ENCODE measurements at regions not wholly inside any gene's neighbourhood (a gene's known extent, or its start where the extent isn't known, plus 50 kb on each side); places are given as distances from the start of the nearest gene placed in this dataset.
A peak's percentile ranks its signal among the peaks of the same experiment; 100 is the strongest.

DNA sequence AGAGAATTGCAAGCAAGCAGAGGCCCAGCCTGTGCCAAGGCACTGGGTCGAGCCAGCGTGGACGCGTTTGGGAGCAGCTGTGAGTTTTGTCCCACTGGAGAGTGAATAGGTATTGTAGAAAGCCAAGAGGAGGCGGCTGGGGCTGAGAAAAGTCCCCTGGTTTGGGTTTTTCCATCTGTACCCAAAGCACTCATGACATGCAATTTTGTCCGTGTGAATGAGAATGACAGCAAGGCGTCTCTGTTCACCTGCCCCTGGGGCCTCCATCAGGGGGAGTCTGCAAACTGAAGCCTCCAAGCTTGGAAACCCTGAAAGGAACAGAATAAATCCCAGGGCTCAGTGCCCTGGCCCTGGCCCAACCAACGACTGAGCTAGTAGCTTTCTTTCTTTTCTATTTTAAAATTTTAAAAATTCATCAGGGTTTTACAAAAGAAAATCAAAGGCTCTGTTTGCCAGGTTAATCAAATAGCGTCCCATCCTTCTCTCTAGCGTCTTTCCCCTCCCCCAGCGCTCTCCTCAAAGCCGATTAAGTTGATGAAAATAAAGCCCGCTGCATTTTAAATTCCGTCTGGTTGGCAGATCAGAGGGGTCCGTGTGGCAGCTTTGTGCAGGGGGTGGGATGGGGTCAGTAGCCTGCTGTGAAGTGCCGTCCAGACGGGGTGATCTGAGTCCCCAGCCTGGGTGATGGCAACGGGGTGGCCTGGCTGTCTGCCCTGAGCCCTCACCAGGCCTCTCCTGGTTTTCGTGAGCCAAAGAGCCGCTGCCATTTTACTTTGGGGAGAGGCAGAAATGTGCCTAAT is 171.0 kb downstream of the KATNIP start:
- peak; percentile 43 to 61 for DNase-seq

DNA sequence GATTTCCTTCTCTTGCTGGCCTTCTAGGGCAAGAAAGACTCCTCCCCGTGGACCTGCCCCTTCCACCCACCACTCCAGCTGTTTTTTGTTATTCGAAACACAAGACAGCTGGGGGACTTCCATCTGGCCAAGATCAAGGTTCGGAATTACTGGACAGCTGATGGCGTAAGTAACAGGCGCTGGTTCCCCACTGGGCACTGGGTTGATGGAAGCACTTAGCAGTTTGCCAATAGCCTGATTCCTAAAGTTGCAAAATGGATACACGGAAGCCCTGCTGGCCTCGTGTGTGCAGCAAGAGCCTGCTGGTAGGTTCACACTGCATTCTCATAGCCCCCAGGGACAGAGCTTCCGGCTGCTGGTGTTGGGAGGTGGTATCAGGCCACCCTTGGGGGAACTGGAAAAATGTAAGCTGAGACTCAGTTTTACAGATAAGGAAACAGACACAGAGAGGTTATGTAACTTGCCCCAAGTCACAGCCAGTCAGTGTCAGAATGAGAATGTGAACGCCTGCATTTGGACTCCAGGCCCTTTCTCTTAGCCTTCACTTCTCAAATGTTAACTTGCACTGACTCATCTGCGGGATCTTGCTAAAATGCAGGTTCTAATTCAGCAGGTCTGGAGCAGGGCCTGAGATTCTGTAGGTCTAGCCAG is 171.7 kb downstream of the KATNIP start:
- DNase-seq: peak in 1 of 2 donors; percentile 61

DNA sequence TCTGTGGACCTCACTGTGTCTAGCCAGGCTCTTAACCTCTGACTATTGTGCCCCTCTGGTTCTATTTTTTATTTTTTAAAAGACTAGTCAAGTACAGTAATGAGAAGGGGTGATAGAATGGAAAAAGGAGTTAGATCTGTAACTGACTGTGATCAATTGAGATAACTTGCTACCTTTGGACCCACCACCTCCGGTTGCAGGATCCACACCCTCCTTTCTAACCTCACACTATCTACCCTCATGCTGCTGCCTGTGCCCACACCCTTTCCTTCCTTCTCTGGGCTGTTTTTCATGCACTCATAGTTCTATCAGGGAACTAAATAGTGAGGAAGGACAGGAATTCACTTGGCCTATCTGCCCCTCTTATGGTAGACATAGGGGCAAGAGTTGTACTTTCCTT is 172.3 kb downstream of the KATNIP start:
- DNase-seq: no peak

DNA sequence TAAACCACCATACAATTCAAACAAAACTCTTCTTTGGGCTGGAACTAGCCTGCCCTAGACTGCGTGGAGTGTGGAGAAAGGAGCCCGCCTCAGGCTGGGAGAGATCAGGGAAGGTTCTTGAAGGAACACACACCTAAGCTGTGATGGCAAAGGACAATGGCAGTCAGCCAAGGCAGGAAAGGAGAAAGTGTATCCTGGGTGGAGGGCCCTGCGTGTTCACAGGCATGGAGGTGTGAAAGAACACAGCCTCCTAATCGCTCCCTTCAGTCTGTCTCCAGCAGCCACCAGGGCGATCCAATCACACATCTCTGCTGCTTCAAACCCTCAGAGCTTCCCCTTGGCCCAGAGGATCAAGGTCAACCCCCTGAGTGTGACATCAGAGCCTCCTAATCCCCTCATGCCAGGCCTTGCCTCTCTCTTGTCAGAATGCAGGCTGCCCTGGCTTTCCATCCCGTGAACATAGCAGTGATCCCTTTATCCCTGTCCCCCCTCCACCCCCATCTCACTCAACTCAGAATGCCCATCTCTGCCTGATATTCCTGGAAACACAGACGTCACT is 173.0 kb downstream of the KATNIP start:
- DNase-seq: no peak

DNA sequence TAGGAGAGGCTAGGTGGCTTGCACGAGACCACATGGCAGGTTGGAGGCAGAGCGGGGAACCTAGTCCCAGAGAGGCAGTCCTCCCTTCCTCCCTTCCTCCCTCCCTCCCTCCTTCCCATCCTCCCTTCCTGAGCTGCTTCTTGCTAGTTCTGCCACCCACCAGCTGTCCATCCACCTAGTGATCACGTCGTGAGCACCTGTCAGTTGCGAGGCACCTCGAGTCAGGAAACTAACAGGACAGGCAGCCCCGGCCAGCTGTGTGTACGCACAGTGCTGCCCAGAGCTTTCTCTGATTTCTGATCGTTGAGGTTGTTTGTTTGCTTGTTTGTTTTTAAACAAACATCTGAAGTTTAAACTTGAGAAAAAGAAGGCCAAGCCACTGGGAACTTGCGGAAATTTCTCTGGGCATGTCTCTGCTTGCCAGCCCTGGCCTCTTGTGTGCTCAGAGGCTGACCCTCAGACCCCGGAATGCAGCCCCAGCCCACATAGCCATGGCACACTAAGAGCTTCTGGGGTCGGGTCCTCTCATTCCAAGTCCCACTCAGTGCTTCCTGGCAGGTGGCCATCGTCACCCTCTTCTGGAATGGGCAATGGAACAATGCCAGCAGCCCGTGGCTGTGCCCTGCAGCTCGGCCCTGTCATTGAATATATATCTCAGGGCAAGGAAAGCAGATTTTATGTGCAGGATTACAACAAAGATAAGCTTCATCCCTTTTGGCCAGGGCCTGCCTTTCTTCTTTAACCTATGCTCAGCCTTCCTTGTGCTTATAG is 174.0 kb downstream of the KATNIP start:
- DNase-seq: no peak

DNA sequence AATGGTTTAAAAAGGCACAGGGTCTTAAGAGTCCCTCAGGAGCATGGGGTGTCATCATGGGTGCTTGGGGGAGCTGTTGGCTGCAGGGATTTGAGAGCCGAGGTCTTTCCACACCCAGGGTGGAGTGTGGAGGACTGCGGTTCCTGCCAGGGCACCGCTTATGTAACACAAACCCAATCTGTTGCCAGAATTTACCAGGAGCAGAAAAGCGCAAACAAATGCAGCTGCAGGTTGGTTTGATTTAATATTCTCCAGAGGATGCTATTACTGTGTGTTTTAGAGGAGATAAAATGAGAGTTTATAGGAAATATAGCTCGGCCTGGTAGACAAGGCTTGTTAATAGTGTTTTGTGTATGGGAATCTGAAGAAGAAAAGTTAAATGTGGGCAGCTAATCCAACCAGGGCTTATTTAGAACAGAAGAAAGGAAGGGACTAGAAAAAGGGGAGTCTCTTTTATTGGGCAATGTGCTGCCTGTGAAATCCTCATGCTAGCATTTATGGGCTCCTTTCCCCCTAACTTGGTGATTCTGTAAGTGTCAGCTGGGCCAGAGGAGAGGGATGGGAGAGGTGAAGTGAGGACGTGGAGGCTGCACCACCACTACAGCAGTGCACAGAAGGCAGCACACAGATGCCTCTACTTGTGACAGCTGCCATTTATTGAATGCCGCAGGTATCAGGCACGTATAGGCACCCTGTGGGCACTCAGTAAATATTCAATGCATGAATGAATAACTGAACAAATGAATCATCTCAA is 174.7 kb downstream of the KATNIP start:
- peak; percentile 34 to 57 for DNase-seq

GRCh38 chr16:27725236-27726000 is 175.5 kb downstream of the KATNIP start:
- DNase-seq: no peak

GRCh38 chr16:27726621-27727261 is 176.8 kb downstream of the KATNIP start:
- no peak for DNase-seq

- DNase-seq: no peak
These were observed 178.0 kb downstream of the KATNIP start for GRCh38 chr16:27727941-27728340.

GRCh38 chr16:27728691-27729090 is 178.7 kb downstream of the KATNIP start:
- no peak for DNase-seq

- DNase-seq: peak in 1 of 2 donors; percentile 17
These were observed 179.8 kb downstream of the KATNIP start for GRCh38 chr16:27729516-27730304.

- DNase-seq: no peak
These were observed 180.8 kb downstream of the KATNIP start for GRCh38 chr16:27730661-27731210.

DNA sequence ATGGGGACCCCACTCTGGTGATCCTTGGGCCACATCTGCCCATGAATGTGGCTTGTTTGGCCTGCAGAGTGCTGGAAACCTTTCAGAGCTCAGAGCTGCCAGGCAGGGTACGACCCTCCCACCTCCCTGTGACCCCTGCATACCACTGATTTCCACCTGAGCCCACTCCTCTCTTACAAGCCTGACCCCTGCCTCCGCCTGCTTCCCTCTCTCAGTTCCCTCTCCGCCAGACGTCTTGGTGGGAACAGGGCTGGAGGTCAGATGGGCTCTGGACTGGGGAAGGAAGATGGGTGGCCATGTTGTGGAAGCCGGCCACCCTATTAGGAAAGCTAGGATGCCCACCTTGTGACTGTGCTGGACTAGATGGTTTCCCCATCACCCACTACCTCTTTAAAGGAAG is 185.1 kb downstream of the KATNIP start:
- no peak for DNase-seq

DNA sequence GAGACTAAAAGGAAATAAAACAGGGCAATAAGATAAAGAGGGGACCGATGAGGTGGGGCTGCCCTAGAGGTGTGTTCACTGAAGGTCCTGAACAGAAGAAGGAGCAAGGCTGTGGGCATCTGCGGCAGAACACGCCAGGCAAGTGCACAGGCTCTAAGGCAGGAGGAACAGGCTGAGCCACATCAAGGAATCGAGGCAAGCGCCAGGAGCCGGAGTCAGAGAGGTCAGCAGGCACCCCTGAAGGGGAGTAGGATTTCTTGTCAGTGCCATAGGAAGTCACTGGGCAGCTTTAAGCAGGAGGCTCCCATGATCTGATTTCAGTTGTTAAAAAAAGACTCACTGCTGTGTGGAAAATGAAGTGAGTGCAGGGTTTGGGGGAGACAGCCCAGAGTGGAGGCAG is 186.5 kb downstream of the KATNIP start:
- no peak for DNase-seq

- DNase-seq: no peak
These were observed 187.6 kb downstream of the KATNIP start for GRCh38 chr16:27737513-27737912.
